ENCODE measurements at regions not wholly inside any gene's neighbourhood (a gene's known extent, or its start where the extent isn't known, plus 50 kb on each side); places are given as distances from the start of the nearest gene placed in this dataset.

DNA sequence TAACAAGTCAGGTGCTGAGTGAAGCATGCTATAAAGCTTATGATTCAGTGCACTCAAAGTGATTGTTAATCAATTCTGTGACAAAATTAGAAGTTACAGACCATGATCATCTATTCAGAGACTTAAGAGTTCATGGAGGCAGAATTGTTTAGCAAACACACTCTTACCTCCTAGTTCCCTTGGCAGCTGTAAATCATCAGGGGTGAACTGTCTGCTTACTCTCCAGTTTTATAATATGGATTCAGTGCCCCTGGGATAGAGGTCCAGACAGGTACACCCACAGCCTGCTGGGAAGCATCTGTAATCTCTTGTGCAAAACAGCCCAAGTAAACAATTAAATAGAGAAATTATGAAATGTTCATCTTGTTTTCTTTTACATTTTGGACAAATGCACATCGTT is 835.0 kb upstream of the COBL start:
- DNase-seq (ENCODE audit: low read depth, low spot score), result no peak

DNA sequence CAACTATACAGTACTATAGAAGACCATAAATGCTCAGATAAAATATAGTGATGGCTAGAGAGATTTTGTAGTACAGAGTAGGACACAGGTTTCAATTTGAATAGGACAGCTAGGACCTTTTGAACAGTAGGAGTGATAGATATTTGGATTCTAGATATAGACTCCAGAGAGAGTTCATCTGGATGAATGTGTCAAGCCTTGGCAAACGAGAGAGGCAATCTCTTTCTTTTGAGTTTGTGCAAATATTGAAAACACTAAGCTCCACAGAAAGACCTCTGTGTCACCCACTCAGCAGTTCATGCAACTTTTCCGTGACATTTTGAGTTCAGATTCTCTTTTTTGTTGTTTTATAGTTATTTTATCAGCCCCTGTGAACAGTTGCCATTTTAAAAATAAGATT is 834.3 kb upstream of the COBL start:
- no peak for DNase-seq (ENCODE audit: low read depth, low spot score)

DNA sequence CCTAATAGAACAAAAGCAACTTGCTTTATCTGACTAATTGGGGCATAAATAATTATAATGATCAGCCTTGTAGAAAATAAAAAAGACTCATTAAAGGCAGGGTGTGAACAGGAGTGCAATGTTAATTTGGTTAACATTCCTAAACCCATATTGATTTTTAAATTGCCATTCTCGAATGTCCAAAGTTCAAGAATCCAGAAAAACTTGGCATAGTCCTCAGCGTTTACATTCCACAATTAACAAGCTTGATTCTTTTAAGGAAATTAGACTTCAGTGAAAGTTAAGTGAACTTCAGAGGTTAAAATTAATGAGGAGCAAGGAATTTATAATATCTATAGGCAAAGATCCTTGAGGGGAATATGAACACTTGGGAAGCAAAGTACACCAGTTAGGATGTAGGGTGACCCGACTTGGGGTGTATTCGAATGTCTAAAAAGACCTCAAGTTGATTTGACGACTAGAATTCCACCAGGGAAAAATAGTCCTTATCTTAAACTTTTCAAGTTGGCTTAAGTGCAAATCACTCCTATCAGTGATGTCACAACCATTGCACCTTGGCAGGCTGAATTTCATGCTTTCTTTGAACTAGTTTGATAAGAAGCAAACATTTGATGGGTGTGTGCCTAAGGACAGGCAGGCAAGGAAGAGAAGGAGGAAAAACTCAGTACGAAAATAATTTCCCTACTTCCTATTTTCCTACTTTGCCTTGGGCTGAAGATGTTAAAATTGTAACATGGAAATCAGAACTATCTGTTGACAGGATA is 830.4 kb upstream of the COBL start:
- DNase-seq (ENCODE audit: low read depth, low spot score), result no peak

DNA sequence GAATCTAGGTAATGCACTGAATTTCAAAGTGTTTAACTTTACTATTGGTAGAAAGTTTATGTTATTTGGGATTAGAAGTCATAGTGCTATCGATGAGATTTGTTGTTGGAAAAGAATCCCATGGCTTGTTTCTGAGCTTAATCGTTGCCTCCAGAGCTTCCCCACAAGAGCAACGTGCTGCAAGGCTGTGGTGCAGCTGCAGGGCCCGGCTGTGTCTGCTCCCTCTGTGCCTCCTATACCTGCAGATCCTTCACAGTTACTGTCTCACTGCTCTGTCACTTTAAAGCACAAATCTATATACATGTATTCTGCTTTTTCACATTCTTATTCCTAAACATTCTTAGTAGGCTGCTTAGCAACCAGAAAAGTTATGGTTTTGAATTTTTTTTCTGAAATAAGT is 826.6 kb upstream of the COBL start:
- DNase-seq (ENCODE audit: low read depth, low spot score), result no peak

DNA sequence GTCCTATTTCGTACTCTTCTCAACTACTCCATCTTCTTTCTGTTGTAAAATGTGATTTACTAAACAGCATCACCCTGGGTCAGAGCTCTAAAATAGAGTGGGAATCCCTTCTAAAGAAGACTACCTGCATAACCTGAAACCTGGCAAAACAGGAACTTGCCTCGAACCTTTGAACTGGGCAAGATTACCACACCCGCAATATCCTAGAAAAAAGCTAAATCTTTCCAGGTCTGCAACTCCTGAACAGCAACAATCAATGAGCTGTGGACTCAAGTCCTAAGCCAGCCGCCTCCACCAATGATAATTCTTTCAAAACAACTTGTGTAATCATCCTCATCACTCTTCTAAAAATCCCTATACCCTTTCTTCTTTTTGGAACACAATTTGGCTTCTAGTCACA is 824.2 kb upstream of the COBL start:
- no peak for DNase-seq (ENCODE audit: low read depth, low spot score)

DNA sequence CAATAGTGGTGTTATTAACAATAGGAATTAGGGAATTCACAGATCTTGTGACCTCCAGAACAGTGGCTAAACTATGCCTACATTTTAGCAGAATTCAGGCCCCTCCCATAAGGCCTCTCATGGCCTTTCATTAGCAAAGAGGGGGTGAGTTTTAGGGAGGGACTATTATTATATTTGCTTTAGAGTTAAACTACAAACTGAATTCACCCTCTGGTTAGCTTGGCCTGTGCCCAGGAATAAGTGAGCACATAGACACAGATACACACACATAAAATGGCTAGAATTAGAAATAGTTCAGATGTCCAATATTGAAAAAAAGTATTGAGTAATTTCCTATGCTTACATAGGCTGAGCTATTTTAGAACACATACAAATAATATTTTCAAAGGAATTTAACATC is 818.8 kb upstream of the COBL start:
- no peak for DNase-seq (ENCODE audit: low read depth, low spot score)

DNA sequence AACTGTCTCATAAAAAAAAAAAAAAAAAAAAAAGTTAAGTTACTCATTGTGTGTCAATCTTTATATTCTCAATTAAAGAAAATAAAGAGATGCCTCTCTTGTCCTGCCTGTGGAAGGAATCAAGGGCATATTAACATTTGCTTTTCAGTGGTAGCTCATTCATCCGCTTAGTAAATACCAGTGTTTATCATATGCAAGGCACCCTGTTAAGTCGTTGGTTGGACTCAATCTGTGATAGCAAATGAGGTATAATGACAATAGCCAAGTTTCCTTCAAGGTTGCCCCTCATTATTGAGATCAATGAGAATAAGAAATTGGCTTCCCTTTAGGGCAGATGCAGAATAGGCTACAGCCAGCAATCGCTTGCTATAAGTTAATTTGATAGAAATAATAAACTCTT is 812.7 kb upstream of the COBL start:
- no peak for DNase-seq (ENCODE audit: low read depth, low spot score)

DNA sequence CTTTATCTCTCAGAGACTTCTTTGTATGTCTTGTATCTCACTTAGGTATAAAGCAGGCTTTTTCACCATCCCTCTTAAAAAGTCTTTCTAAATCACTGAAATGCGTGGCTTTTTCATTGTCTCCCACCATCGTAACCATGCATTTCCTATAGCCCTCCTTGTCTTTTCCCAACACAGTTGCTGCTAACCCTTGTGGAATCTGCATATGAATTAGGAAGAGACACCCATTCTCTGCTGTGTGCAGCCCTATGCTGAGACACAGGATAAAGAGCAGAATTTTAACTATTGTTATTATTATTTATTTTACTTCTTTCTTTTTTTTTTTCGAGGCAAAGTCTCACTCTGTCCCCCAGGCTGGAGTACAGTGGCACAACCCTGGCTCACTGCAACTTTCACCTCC is 804.3 kb upstream of the COBL start:
- no peak for DNase-seq (ENCODE audit: low read depth, low spot score)

DNA sequence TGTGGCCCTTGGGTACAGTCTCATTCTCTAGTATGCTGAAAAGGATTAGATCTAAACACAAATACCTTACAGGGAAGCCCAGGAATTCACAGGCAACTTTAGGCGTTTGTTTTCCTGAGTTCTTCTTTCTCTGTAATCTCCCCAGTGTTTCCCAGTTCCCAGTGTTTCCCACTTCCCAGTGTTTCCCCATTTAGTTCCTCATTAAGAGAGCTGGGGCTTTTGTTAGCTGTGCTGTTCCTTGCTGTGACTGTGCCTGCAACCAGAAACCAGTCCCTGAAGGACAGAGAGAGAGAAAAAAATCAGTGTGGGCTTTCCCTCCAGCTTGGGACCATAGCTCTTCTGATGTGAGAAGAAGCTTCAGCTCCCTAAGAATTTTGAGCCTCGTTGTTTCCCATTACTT is 802.9 kb upstream of the COBL start:
- no peak for DNase-seq (ENCODE audit: low read depth, low spot score)

DNA sequence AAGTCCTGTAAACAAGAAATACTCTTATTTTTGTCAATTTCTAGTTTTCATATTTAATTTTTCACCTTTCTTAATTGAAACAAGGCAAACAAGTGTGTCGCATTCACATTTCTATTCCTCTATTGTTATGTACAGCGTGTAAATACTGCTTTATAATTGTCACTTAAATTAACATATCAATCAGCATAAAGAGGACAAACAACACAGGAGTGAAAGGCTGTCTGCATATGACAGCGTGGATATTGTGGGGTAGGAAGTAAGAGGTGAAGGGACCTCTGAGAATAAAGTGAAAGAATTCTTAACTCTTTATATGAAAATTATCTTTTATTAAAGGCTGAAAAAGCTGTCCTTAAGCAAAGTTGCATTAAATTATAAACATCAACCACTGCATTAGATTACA is 797.9 kb upstream of the COBL start:
- no peak for DNase-seq (ENCODE audit: low read depth, low spot score)

DNA sequence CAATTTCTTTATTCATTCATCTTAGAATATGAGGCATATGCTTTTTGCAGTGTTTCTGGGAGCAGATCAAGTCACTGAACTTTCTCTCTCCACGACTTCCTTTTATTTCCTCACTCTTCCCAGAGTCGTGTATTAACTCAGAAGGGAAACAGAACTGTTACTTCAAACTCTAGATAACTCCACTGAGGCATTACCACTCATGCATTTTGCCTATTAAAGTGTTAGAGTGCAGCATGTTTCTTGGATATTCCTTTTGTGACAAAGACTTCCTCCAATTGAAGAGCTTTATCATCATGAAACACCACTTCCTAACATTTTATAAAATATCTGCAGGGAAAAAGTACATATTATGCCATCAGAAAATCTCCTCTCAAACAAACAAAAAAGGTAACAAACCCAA is 797.4 kb upstream of the COBL start:
- no peak for DNase-seq (ENCODE audit: low read depth, low spot score)

DNA sequence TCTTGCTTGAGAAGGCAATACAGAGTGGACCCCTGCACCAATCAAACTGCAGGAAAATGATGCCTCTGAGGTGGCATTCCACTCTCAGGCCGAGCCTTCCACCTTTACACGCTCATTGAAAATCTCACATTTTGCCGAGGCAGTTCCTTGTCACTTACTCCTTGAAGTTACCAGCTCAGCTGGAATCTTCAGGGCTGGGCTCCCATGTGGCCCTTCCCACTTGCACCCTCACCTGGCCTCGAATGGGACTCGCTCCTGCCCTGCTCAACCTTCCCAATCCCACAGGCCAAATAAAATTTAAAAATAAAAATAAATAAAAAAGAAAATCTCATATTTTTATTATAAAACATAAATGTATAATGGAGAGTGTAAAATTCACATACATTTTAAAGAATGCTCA is 790.7 kb upstream of the COBL start:
- DNase-seq (ENCODE audit: low read depth, low spot score), result no peak

DNA sequence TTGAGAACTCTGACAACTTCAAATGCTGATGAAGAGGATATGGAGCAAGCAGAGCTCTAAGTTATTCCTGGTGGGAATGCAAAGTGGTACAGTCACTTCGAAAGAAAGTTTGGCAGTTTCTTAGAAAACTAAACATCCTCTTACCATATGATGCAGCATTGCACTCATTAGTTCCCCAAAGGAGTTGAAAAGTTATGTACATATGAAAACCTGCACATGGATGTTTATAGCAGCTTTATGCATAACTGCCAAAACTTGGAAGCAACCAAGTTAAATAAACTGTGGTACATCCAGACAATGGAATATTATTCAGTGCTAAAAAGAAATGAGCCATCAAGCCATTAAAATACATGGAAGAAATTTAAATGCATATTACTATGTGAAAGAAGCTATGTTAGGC is 779.3 kb upstream of the COBL start:
- no peak for DNase-seq (ENCODE audit: low read depth, low spot score)

DNA sequence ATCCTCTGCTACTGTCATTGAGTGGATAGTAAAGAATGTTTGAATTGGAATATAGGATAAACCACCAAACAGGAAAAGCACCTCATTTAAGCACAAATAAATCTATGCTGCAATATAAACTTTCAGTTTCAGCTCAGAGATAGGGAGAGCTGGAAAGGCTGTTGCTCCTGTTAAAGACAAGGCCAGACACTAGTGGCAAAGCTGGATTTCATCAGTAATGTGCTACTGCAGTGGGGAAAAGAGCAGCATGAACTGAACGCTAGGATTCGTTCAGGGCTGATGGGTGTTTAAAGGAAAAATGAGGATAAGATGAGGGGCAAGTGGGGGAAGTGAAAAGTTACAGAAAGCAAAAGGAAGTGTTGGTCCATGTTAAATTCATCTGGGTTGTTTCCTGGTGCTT is 775.4 kb upstream of the COBL start:
- DNase-seq (ENCODE audit: low read depth, low spot score), result no peak

DNA sequence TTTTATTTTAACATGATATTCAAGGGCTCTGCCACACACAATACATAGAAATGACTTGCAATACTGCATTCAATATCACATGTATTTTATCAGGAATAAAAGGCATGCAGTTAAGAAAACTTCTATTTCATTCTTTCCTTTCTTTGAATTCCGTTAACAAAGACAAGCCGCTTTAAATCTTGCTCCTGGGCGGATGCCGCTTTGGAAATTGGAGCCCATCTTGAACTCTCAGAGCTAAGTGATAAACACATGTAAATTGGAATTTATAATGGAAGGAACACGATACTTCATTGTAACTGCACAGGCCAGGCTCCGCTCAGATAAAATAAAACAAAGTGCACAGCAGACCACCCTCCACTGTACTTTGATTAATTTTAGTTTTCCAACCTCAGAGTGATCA is 774.5 kb upstream of the COBL start:
- no peak for DNase-seq (ENCODE audit: low read depth, low spot score)

DNA sequence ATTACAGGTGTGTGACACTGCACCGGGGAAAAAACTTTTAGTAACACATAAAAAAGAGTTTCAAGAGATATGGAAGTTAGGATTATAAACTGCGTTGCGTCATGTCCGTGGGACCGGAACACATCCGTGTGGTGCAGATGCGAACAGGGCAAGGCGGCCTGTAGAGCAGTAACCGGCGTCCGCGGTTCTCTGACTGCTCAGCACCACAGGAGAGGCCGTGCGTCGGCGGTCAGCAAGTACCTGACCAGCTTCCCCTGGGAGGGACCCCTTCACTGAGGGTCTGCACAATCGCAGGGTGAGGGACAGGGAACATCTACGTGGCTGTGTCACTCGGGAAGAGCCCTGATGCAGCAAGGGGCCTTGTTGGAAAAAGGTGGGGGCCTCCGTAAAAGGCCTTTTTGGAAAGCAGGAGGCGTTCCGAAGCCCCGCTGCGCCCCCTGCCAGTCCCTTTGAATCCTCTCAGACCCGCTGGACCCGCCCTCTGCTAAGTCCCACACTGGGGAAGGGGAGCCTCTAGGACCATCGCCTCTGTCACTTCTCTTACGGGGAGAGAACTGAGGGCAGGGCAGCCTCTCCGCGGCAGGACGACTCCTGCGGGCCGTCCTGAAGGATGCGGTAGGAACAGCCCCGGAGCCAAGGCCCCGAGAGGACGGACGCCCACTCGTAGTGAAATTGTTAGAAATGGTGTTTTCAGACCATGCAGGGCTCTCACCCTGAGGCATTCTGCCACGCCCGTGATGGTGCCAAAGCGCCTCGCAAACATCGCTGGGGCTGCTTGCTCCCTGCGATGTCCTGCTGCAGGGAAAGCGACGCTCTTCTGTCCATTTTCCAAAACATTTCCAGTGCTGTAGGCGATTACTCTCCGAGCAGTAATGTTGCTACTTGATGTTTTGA is 771.6 kb upstream of the COBL start:
- no peak for DNase-seq (ENCODE audit: low read depth, low spot score)

DNA sequence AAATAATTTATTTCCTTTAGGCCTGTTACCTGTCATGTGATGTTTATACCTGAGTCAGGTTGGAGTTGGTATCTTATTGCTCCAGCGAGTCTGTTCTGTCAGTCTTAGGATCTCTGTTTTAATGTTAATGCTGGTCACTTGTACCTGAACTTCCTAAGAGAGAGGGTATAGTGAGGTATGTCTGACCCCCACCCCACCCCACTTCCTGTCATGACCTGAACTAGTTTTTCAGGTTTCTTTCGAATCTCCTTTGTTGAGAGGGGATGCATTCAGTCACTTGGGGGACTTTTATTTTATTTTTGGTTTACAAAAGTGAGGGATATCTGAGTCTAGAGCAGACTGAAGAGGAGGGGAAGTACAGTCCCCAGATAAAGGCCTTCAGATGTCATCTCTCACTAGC is 769.0 kb upstream of the COBL start:
- DNase-seq (ENCODE audit: low read depth, low spot score), result no peak

DNA sequence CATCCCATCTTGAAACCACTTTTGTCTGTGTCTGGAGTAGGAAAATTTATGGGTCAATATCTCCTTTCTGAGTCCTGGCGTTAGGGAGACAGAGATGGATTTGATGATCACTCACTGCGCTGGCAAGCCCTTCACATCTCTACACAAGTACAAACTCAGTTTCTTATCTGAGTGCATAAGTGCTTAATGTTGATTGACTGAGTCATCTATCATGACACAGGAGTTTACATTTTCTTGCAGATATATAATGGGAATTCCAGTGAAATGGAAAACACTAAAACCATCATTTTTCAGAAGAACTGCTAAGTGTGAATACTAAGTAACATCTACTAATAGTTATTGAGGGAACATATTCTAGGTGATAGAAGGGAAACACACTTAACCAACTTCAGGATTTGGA is 763.9 kb upstream of the COBL start:
- no peak for DNase-seq (ENCODE audit: low read depth, low spot score)

DNA sequence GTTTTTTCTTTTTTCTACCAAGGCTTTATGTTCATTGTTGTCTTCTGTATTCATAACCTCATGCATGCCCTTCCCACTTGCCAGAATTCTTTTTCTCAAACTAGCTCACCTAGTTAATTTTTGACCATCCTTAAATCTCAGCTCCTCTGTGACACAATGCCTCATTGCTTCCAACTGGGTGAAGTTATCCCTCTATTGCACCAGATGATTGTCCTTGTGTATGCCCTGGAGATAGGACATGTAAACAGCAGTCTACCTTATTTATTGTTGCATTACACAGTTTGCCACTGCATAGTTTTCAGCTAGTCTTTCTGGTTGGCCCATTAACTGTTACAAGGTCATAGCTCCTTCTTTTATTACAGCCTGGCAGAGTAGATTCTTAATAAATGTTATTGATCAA is 763.1 kb upstream of the COBL start:
- DNase-seq (ENCODE audit: low read depth, low spot score), result no peak

DNA sequence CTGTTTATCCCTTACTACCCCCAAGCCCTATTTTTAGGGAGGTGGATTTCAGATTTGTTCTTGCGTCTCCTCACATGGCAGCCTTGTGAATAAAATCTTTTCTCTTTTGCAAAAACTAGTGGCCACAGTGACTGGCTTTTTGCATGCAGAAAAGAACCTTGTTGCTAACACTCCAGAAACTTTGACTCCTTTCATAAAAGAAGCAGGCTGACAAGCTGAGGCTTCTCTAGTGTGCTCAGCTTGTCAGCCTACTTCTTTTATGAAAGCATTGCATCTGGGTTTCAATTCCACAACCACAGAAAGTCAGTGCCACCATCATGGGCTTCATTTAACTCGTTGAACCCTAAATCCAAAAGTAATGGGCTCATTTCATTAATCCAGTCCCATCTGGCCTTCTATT is 761.0 kb upstream of the COBL start:
- DNase-seq (ENCODE audit: low read depth, low spot score), result no peak

DNA sequence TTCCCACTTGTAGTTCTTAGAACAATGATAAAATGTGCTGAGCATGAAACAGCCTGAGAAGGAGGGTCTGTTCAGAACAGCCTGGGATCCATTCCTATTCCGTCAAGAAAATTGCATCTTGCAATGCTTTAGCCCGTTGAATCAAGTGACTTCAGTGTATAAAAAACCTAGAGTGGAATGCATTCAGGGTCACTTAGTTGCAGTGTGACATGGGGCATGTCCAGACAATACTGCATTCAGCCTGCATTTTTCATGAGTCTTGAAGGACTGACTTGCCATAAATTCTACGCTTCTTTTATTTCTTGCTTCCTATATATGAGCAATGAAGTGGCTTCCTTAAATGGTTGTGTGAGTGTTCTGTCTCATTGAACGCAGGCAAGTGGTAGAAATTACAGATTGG is 758.3 kb upstream of the COBL start:
- no peak for DNase-seq (ENCODE audit: low read depth, low spot score)

DNA sequence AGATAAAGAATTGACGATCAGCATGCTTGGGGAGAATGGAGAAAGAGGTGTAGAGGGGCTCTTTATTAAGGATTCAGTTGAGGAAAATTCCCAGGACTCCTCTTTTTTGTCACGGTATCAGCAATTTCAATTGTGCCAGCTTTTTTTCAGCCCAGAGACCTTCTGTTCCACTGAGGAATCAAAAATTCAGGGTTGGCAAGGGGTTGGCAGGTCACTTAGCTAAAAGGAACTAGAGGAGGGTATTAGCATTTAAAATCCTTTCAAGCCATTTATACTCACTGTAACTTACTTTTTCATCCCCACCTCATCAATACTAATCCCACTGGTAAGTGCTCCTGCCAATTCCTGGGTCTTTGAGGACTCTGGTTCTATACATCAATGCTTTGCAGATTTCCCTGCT is 757.5 kb upstream of the COBL start:
- DNase-seq (ENCODE audit: low read depth, low spot score), result no peak

DNA sequence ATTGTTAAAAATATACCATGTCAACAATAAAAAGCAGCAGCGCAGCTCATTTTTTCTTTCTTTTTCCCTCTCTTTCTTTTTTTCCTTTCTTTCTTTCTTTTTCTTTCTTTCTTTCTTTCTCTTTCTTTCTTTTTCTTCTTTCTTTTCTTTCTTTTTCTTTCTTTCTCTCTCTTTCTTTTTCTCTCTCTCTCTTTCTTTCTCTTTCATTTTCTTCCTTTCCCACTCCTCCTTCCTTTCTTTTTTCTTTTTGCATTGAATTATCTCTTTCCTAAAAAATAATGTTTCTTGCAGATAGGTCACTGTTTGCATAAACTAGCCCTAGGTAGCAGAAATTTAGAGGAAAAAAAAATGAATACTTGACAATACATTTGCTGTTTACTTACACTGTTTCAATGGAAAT is 755.1 kb upstream of the COBL start:
- no peak for DNase-seq (ENCODE audit: low read depth, low spot score)

All from smooth muscle cell of the brain vasculature (primary cell).